ENCODE measurements at regions not wholly inside any gene's neighbourhood (a gene's known extent, or its start where the extent isn't known, plus 50 kb on each side); places are given as distances from the start of the nearest gene placed in this dataset.

- Mint-ChIP-seq H3K9me3 (peaks cover 0 to 2% (median 0%) of the 10 kb centered on the region in 7 donors), H3K4me3 (no peak overlapping the region), H3K4me1 (peaks cover 73% of the 10 kb centered on the region), H3K27me3 (ENCODE audit: low read depth in 3 of 3) (peaks cover 1 to 3% (median 2%) of the 10 kb centered on the region in 3 donors), H3K27ac (peak overlapping the region in 2 of 7 donors; percentile 33 to 69), H3K36me3 (peaks cover 0 to 7% of the 10 kb centered on the region in 2 donors)
- Histone ChIP-seq H4K20me1 (ENCODE audit: insufficient read depth, low read length) (no peaks in the 10 kb centered on the region), H3K79me2 (ENCODE audit: insufficient read depth, low read length) (peaks cover 21% of the 10 kb centered on the region), H3K27me3 (ENCODE audit: control insufficient read depth in 2 of 2, insufficient read depth in 2 of 2, low read length in 2 of 2) (no peaks in the 10 kb centered on the region), H3K27ac (ENCODE audit: low read depth in 1 of 2, low read length in 2 of 2) (no peak overlapping the region), H3K4me2 (replicated peaks; ENCODE audit: extremely low read depth, low read length, poor library complexity, severe bottlenecking) (no peak overlapping the region), H3K4me1 (ENCODE audit: control insufficient read depth in 1 of 2, insufficient read depth in 2 of 2, low read length in 2 of 2) (peaks cover 71 to 82% of the 10 kb centered on the region in 2 donors), H3K36me3 (replicated peaks in 1 of 2; ENCODE audit: control insufficient read depth in 1 of 2, insufficient read depth in 2 of 2, low read length in 2 of 2) (no peaks in the 10 kb centered on the region), H3K9ac (ENCODE audit: insufficient read depth, low read length, poor library complexity, severe bottlenecking) (no peak overlapping the region), H3K9me3 (replicated peaks in 1 of 2; ENCODE audit: control insufficient read depth in 1 of 2, insufficient read depth in 1 of 2, low read length in 2 of 2) (no peaks in the 10 kb centered on the region), H2AFZ (ENCODE audit: insufficient read depth, low read depth, low read length, poor library complexity, severe bottlenecking) (no peak overlapping the region), H3K4me3 (replicated peaks in 1 of 3; ENCODE audit: low read depth in 2 of 3, low read length in 3 of 3) (no peak overlapping the region)
- WGBS (ENCODE audit: insufficient coverage): 95% methylated on average over 28 of the region's 29 CpGs
- no peak for TF ChIP-seq CTCF (IDR thresholded peaks at IDR 0.05)
- no peak for DNase-seq
- intact Hi-C loops (cut with micrococcal nuclease): loop anchor here (10.0 kb wide), 2 partner anchors 99 to 281 kb away; no protein-coding TSS in a partner anchor
Measured at GRCh38 chr2:239506101-239506857, 105.5 kb upstream of the HDAC4 start.

GRCh38 chr2:239504643-239505235 is 103.9 kb upstream of the HDAC4 start:
- H3K4me3 Mint-ChIP-seq: peak overlapping the region in 1 of 2 donors; percentile 31
- peaks cover 87% of the 10 kb centered on the region for H3K4me1 Mint-ChIP-seq
- H3K79me2 ChIP-seq (ENCODE audit: insufficient read depth, low read length): peaks cover 21% of the 10 kb centered on the region
- H3K4me3 ChIP-seq (replicated peaks in 1 of 3; ENCODE audit: low read depth in 2 of 3, low read length in 3 of 3): no peak overlapping the region
- H3K27me3 ChIP-seq (ENCODE audit: control insufficient read depth in 2 of 2, insufficient read depth in 2 of 2, low read length in 2 of 2): no peaks in the 10 kb centered on the region
- peak overlapping the region in 1 of 2 donors; percentile 17 for H3K27ac ChIP-seq (ENCODE audit: low read depth in 1 of 2, low read length in 2 of 2)
- no peak for TF ChIP-seq CTCF (IDR thresholded peaks at IDR 0.05)
- H3K36me3 Mint-ChIP-seq: peaks cover 0 to 7% of the 10 kb centered on the region in 2 donors
- intact Hi-C loops (cut with micrococcal nuclease): loop anchor here (5.0 to 10.0 kb wide), 3 partner anchors 37 to 280 kb away; no protein-coding TSS in a partner anchor
- no peaks in the 10 kb centered on the region for H3K9me3 Mint-ChIP-seq
- no peaks in the 10 kb centered on the region for H3K9me3 ChIP-seq (replicated peaks in 1 of 2; ENCODE audit: control insufficient read depth in 1 of 2, insufficient read depth in 1 of 2, low read length in 2 of 2)
- H2AFZ ChIP-seq (ENCODE audit: insufficient read depth, low read depth, low read length, poor library complexity, severe bottlenecking): no peak overlapping the region
- H3K36me3 ChIP-seq (replicated peaks in 1 of 2; ENCODE audit: control insufficient read depth in 1 of 2, insufficient read depth in 2 of 2, low read length in 2 of 2): no peaks in the 10 kb centered on the region
- H3K4me2 ChIP-seq (replicated peaks; ENCODE audit: extremely low read depth, low read length, poor library complexity, severe bottlenecking): peak overlapping the region; percentile 1
- H3K27ac Mint-ChIP-seq: peak overlapping the region in 3 of 7 donors; percentile 8 to 47 (median 35)
- no peak overlapping the region for H3K9ac ChIP-seq (ENCODE audit: insufficient read depth, low read length, poor library complexity, severe bottlenecking)
- H3K4me1 ChIP-seq (ENCODE audit: control insufficient read depth in 1 of 2, insufficient read depth in 2 of 2, low read length in 2 of 2): peaks cover 84 to 94% of the 10 kb centered on the region in 2 donors
- 92% methylated on average over 16 of the region's 16 CpGs for WGBS (ENCODE audit: insufficient coverage)
- no peak for DNase-seq
- H3K27me3 Mint-ChIP-seq (ENCODE audit: low read depth in 3 of 3): peaks cover 1 to 3% (median 2%) of the 10 kb centered on the region in 3 donors
- no peaks in the 10 kb centered on the region for H4K20me1 ChIP-seq (ENCODE audit: insufficient read depth, low read length)
